Hepatic stellate cell (primary cell): ENCODE measurements at regions not wholly inside any gene's neighbourhood (a gene's known extent, or its start where the extent isn't known, plus 50 kb on each side); places are given as distances from the start of the nearest gene placed in this dataset.
"Not testable (repeated sequence)": the region's sequence is repeated elsewhere in the genome, so short reads cannot be mapped to it uniquely, and the experiment has no call there.

Experiments used
- DNase-seq: peaks from one replicate; pipeline ENCODE4 v3.0.0; 2011; ENCODE audit warnings: low spot score

DNA sequence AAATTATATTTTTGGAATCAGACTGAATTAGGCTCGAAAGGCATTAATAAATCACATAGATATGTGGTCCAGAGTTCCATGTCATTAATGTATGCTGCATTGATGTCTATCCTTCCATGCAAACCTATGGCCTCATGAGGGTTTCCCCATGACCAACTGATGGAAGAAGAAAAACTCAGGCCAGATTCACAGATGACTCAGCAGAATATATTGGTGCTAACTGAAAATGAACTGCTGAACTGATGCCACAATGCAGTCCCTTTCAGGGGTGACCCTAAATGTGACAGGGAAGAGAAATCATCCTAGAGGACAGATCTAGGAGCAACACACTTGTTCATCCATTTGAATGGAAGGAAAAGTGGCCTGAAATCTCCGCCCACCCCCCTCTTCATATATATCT, 110.5 kb upstream of the KCND3 start:
- DNase-seq, result no peak

DNA sequence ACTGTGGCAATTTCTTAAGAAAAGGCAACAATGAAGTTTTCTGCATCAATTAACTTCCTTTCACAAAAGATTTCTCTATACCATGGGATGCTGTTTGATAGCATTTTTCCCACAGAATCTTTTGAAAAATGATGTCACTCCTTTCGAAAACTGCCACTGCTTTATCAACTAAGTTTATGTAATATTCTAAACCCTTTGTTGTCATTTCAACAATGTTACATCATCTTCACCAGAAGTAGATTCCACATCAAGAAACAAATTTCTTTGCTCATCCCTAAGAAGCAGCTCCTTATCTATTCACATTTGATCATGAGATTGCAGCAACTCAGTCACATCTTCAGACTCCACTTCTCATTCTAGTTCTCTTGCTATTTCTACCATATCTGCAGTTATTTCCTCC, 116.1 kb upstream of the KCND3 start:
- DNase-seq, result no peak

DNA sequence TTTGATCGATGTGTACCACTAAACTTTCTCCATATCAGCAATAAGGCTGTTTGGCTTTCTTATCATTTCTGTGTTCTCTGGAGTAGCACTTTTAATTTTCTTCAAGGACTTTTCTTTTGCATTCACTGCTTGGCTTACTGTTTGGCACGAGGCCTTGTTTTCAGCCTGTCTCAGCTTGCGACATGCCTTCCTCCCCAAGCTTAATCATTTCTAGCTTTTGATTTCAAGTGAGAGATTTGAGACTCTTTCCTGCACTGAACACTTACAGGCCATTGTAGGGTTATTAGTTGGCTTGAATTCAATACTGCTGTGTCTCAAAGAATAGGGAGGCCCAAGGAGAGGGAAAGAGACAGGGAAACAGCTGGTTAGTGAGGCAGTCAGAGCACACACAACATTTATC, 120.6 kb upstream of the KCND3 start:
- no peak for DNase-seq

DNA sequence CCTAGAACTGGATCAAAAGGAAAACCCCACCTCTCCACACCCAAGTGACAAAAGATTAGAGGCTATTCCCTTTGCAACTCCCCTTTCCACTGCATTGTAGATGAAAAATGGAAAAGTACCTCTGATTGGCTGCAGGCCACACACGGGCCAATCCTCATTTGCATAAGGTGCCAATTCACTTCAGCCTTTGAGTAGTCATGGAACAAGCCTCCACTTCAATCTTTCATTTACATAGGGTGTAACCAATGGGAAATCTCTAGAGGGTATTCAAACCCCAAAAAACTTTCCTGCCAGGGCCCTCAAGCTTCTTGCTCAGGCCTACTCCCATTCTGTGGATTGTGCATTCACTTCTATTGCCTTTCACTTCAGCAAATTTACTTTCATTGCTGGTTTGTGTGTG, 122.3 kb upstream of the KCND3 start:
- DNase-seq, result no peak

- no peak for DNase-seq
Measured at GRCh38 chr1:112114540-112114939, 125.1 kb upstream of the KCND3 start.

GRCh38 chr1:112126598-112126997, 137.1 kb upstream of the KCND3 start:
- no peak for DNase-seq

- DNase-seq, result not testable (repeated sequence)
Measured at GRCh38 chr1:112127606-112128005, 138.1 kb upstream of the KCND3 start.

GRCh38 chr1:112133487-112133886, 144.0 kb upstream of the KCND3 start:
- DNase-seq, result no peak

DNA sequence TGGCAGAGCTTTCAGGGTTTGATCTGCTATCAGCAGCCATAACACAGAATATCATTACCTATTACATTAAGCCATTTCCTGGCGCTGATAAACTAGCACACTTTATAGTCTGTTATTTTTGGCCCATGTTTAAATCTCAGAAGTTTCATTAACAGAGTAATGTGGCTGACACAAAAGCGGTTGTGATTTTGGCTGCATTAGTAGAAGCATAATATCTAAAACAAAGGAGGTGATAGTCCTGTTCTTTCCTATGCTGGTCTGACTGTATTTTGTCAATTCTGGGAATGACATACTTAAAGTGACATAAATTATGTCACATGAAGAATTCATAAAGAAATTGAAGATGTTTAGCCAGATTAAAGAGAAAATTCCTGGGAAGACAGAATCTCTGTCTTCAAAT, 151.3 kb upstream of the KCND3 start:
- DNase-seq, result no peak

GRCh38 chr1:112141301-112141700, 151.8 kb upstream of the KCND3 start:
- DNase-seq, result no peak

GRCh38 chr1:112141923-112142322, 152.5 kb upstream of the KCND3 start:
- DNase-seq, result no peak

DNA sequence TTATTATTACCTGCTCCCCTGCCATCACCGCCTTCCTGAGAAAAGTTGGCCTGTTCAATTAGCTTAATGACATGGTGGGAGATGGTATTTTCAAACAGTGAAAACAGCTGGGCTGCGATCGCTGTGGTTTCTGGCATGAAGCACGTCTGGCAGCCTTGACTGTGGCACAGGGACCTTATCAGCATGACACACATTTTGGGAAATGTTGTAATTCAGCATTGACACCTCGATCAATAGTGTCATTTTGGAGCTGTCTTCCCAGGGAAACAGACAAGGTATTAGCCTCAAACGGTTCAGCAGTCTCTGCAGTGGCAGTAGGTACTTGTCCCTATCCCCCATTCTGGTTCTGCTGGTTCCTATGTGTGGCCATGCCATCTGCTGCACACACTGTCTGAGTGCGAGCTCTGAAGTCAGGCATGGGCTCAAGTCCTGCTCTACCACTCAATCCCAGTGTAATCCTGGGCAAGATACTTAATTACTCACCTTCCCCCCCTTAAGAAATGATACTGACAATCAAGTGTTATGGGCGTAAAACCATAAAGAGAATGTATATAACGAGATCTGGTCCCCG, 154.5 kb upstream of the KCND3 start:
- DNase-seq, result no peak

DNA sequence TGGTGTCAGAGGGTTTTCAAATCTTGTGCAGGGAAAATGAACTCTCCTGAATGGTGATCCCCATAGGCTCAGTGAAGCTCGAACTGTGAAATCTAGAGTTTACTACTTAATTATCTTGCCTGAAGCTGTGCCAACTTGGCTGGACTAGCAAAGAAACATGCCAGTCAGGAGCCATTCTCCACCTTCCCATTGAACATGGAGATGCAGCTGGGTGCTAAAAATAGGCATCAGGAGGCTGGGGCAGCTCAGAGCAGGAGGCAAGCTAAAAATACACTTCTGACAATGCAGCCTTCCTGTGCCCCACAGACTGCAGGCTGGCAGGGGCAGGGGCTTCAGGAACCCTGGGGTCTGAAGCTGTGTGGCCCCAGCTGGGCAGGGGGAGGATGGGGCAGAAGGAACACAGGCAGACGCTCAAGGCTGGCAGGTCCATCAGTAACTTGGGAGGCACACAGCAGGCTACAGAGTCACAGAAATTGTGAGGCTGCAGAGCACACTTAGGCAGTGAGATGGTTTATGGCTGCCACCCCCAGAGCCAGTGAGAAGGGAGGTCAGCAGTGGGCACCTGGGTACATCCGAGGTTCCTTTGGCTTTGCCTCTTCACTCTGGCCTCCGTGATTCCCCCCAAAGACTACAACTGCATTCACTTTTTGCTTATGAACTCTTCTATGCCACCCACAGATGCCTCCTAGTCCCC, 155.4 kb upstream of the KCND3 start:
- no peak for DNase-seq

- no peak for DNase-seq
Measured at GRCh38 chr1:112146201-112146715, 156.8 kb upstream of the KCND3 start.

GRCh38 chr1:112160214-112160613, 170.7 kb upstream of the KCND3 start:
- not testable (repeated sequence) for DNase-seq

- no peak for DNase-seq
Measured at GRCh38 chr1:112165375-112165774, 175.9 kb upstream of the KCND3 start.

GRCh38 chr1:112169517-112169916, 180.0 kb upstream of the KCND3 start:
- DNase-seq, result no peak

GRCh38 chr1:112172294-112172882, 182.9 kb upstream of the KCND3 start:
- no peak for DNase-seq

DNA sequence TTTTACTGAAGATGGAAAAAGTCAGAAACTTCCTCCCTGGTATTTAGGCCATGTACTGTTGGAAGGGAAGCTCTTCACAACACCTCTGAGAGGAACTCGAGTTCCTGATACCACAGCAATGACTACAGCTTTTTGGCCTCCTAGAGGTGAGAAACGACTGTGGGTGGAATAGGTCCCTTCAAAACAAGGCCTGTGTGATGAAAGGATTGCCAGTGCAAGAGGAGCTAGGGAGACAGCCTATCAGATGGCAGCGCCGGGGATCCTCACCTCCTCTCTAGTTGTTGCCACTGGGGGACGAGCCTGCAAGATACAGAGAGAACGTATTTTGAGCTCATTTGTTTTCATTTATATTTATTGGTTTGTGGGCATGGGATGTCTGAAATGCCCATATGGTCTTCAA, 187.8 kb upstream of the KCND3 start:
- DNase-seq, result no peak

DNA sequence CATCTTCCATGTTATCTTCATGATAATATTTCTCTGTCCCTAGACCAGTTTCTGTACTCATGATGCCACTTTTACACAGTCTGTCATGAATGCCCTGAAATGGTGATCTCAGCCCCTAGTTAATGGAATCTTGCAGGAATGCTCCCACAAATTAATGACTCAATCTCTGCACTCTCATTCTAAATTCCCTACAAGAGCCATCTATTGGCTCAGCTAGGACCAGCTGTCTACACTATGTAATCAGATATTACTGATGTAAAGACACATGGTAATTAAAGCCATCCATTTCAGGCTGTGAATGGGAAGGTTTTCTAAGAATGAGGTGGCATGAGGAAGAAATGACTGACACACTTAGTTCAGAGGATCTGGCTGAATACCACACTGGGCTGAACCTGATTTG, 199.1 kb upstream of the KCND3 start:
- DNase-seq, result no peak

GRCh38 chr1:112196008-112196588, 199.9 kb upstream of the CTTNBP2NL start:
- no peak for DNase-seq

- DNase-seq, result no peak
Measured at GRCh38 chr1:112196731-112197130, 199.3 kb upstream of the CTTNBP2NL start.

DNA sequence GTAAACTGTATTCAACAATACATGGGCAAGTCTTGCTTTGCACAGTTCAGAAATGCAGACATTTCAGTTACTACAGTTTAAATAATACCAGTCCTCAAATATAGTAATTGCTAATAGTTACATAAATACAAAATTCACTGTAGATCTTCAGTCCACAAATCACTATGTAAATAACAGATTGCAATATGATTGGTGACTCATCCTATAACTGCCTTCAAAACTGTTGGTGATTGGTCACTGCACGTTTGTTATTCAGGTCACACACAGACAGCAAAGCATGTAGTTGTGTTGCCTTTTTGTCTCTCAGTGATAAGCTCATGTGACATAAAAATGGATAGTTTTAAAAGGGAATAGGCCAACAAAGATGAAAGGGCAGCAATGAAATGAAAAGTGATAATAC, 186.5 kb upstream of the CTTNBP2NL start:
- DNase-seq, result no peak
